ENCODE measurements at regions not wholly inside any gene's neighbourhood (a gene's known extent, or its start where the extent isn't known, plus 50 kb on each side); places are given as distances from the start of the nearest gene placed in this dataset.

DNA sequence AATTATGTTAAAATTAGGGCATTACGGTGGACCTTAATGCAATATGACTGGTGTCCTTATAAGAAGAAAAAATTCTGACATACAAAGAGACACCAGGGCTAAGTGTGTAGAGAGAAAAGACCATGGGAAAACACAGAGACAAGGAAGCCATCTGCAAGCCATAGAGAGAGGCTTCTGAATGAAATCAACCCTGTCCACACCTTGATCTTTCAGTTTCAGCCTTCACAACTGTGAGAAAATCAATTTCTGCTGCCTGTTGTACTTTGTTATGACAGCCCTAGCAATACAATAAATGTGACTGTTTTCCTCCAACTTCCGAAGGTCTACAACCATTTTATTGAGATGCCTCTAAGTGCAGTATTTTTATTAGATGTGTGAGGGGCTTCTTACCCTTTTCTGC lies 1407.2 kb downstream of the MRPL39 start:
- DNase-seq (ENCODE audit: extremely low read depth, low read depth), result no peak
- TF ChIP-seq, protein P1, sequence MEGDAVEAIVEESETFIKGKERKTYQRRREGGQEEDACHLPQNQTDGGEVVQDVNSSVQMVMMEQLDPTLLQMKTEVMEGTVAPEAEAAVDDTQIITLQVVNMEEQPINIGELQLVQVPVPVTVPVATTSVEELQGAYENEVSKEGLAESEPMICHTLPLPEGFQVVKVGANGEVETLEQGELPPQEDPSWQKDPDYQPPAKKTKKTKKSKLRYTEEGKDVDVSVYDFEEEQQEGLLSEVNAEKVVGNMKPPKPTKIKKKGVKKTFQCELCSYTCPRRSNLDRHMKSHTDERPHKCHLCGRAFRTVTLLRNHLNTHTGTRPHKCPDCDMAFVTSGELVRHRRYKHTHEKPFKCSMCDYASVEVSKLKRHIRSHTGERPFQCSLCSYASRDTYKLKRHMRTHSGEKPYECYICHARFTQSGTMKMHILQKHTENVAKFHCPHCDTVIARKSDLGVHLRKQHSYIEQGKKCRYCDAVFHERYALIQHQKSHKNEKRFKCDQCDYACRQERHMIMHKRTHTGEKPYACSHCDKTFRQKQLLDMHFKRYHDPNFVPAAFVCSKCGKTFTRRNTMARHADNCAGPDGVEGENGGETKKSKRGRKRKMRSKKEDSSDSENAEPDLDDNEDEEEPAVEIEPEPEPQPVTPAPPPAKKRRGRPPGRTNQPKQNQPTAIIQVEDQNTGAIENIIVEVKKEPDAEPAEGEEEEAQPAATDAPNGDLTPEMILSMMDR (IDR thresholded peaks at IDR 0.05; ENCODE audit: low read depth, low read length), result no peak

DNA sequence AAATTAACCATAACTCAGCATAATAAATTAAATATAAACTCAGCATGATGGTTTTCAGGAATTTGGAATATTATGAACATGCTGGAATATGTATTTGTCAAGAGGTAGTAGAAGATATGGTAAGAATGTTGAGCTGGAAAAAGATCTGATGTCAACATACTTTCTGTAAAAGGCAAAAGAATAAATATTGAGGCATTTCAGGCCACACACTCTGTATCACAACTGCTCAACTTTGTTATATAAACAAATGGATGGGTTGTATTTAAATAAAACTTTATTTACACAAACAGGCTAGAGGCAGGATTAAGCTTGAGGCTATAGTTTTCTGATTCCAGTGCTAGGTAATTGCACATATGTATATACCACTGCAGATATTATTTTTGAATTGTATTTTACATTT lies 1409.4 kb downstream of the MRPL39 start:
- TF ChIP-seq, protein P1 (IDR thresholded peaks at IDR 0.05; ENCODE audit: low read depth, low read length), result no peak
- DNase-seq (ENCODE audit: extremely low read depth, low read depth), result no peak

DNA sequence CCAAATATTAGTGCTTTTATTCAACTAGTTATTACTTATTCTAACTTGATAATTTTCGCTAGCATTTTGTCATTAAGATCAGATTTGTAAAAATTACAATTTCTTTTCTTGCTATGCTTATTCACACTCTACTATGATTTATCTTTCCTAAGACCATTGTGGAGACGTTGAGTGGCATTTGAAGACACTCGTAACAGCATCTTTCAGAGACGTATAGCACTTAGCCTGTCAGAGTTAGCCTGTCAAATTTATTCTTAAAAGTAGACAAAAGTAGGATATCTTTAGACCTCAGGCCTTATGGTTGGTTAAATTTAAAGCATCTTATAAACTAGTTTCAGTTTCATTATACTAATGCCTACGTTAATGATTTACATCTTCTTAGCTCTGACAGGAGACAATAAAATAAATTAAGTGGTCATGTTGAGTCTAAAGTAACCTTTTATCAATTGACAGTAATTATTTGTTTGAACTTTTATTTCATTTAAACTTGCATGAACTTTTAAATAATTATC lies 1410.1 kb downstream of the MRPL39 start:
- no peak for DNase-seq (ENCODE audit: extremely low read depth, low read depth)
- TF ChIP-seq, protein P1 (IDR thresholded peaks at IDR 0.05; ENCODE audit: low read depth, low read length), result no peak

DNA sequence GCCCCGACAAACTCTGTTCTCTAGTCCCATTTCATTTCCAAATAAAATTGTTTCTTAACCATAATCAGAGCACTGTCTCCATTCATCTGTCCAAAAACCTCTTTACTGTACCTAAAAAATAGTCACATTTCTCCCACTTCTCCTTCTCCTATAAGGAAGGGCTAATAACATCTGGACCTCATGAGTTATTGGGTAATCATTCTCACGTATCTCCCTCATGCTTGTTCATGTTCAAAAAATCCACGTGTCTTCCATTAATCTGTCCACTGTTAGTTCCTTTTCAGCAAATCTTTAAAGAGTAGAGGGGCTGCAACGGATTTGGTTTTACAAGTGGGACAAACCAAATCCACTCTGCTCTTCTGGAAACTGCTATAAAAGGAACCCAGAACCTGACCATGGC lies 1418.8 kb downstream of the MRPL39 start:
- no peak for DNase-seq (ENCODE audit: extremely low read depth, low read depth)
- TF ChIP-seq, protein P1 (IDR thresholded peaks at IDR 0.05; ENCODE audit: low read depth, low read length), result no peak

DNA sequence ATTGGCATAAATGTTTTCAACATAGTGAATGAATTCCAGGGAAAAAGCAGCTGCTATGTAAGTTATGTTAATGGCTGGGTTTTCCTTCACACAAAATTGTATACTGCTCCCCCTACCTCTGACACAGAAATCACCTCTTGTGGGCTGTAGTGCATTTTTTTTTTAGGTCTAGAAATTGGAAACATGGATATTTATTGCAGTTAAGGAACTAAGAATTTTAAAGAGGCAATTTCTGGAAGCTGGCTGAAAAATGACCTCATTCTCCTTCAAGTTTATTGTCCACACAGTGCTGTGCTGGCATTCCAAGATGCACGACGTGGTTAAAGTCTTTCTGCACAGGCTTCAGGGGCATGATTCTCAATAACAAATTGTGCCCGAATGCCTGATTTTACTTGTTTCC lies 1424.2 kb downstream of the MRPL39 start:
- no peak for DNase-seq (ENCODE audit: extremely low read depth, low read depth)
- TF ChIP-seq, protein P1 (IDR thresholded peaks at IDR 0.05; ENCODE audit: low read depth, low read length), result no peak

DNA sequence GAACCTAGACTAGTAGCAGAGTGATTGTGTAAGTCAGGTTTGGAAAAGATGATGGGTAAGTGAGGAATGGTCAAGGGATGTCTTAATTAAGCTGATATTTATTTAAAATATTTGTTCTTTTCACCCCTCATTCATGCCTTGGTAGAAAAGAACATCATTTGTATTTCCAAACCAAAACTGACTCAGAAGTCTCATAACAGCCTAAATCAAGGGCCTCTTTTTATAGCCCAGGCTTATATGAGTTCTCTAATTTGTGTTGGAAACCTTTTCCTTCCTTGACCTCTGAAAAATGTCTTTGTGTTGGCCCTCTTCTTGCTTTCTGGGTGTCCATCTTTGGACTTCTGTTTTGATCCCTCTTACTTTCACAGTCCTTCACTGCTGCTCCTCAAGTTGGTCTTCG lies 1428.2 kb downstream of the MRPL39 start:
- DNase-seq (ENCODE audit: extremely low read depth, low read depth), result no peak
- TF ChIP-seq, protein P1 (IDR thresholded peaks at IDR 0.05; ENCODE audit: low read depth, low read length), result no peak

DNA sequence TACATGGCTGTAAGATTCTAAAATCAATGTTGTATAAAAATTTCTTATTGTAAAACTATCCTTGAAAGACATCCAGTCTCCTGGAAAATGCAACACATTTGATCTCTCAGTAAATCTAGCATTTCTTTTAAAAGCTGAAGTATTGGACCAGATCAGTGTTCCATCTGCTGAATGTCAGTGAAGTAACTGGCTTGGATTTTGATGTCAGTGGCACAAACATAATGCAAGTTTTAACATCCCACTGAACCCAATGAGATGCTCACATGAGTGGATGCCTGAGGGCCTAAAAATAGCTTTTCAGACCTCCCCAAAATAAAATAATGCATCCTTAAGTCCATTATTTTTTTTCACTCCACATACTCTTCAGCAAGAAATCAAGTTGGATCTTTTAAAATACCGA lies 1432.2 kb downstream of the MRPL39 start:
- DNase-seq (ENCODE audit: extremely low read depth, low read depth), result no peak
- TF ChIP-seq, protein P1 (IDR thresholded peaks at IDR 0.05; ENCODE audit: low read depth, low read length), result no peak

Measured in AG09319 (cell line).